OCI-M2 (cell line): ENCODE measurements at regions not wholly inside any gene's neighbourhood (a gene's known extent, or its start where the extent isn't known, plus 50 kb on each side); places are given as distances from the start of the nearest gene placed in this dataset.
"Not testable (repeated sequence)": the region's sequence is repeated elsewhere in the genome, so short reads cannot be mapped to it uniquely, and the experiment has no call there.

Experiments
- DNase-seq: peaks from one replicate; lab custom pipeline; 2025; ENCODE audit not compliant: unreplicated experiment; lab: John Stamatoyannopoulos, UW

GRCh38 chr10:57367412-57367811 is 900.3 kb downstream of the IPMK start:
- no peak for DNase-seq

- DNase-seq: no peak
Observed at GRCh38 chr10:57362811-57363210, 904.9 kb downstream of the IPMK start.

GRCh38 chr10:57353403-57354003 is 914.2 kb downstream of the IPMK start:
- no peak for DNase-seq

- no peak for DNase-seq
Observed at GRCh38 chr10:57351076-57351475, 916.6 kb downstream of the IPMK start.

GRCh38 chr10:57341294-57341693 is 926.4 kb downstream of the IPMK start:
- no peak for DNase-seq

GRCh38 chr10:57338823-57339558 is 928.7 kb downstream of the IPMK start:
- no peak for DNase-seq

- no peak for DNase-seq
Observed at GRCh38 chr10:57336865-57337264, 930.8 kb downstream of the IPMK start.

GRCh38 chr10:57336341-57336740 is 931.4 kb downstream of the IPMK start:
- DNase-seq: no peak

GRCh38 chr10:57334523-57334922 is 933.2 kb downstream of the IPMK start:
- no peak for DNase-seq

- no peak for DNase-seq
Observed at GRCh38 chr10:57333880-57334279, 933.8 kb downstream of the IPMK start.

- DNase-seq: not testable (repeated sequence)
Observed at GRCh38 chr10:57321400-57321854, 946.3 kb downstream of the IPMK start.

GRCh38 chr10:57320416-57320815 is 947.3 kb downstream of the IPMK start:
- DNase-seq: no peak

GRCh38 chr10:57314046-57314445 is 953.0 kb upstream of the ZWINT start:
- no peak for DNase-seq

- DNase-seq: no peak
Observed at GRCh38 chr10:57303566-57303965, 942.5 kb upstream of the ZWINT start.

- no peak for DNase-seq
Observed at GRCh38 chr10:57300718-57301117, 939.7 kb upstream of the ZWINT start.

- no peak for DNase-seq
Observed at GRCh38 chr10:57294698-57295097, 933.6 kb upstream of the ZWINT start.

- DNase-seq: no peak
Observed at GRCh38 chr10:57288754-57289153, 927.7 kb upstream of the ZWINT start.

GRCh38 chr10:57262892-57263291 is 901.8 kb upstream of the ZWINT start:
- no peak for DNase-seq

GRCh38 chr10:57260175-57260574 is 899.1 kb upstream of the ZWINT start:
- DNase-seq: no peak

- no peak for DNase-seq
Observed at GRCh38 chr10:57249615-57250281, 888.7 kb upstream of the ZWINT start.

- DNase-seq: no peak
Observed at GRCh38 chr10:57247271-57247670, 886.2 kb upstream of the ZWINT start.

- DNase-seq: no peak
Observed at GRCh38 chr10:57225920-57226319, 864.9 kb upstream of the ZWINT start.
